K562 (cell line): ENCODE measurements at regions not wholly inside any gene's neighbourhood (a gene's known extent, or its start where the extent isn't known, plus 50 kb on each side); places are given as distances from the start of the nearest gene placed in this dataset.

Source experiments
- ATAC-seq: fragments of 200-7000 bp; cut with Tn5 transposase; 3 replicates; pipeline ENCODE4 v1.9.1; 2020; ENCODE audit warnings: moderate library complexity
- BruUV-seq: library from RNA; stranded (reverse); fragments of 400-500 nt; replicated peaks from 2 replicates; lab custom pipeline; 2021; lab: Mats Ljungman, UMichigan
- CTCF ChIA-PET: fragments of 300-600 bp; formaldehyde crosslinking; extraction: SDS; loops from one replicate; lab custom pipeline; 2021; ENCODE audit warnings: low intra/inter-chr PET ratio; lab: Yijun Ruan, JAX
- POLR2A ChIA-PET: fragments of 300-600, 350-650 bp; sonication (Branson Sonifier 250); formaldehyde crosslinking; extraction: SDS; loops from one replicate; lab custom pipeline; 2021; ENCODE audit warnings: antibody characterized with exemption, inconsistent platforms; lab: Yijun Ruan, JAX
- DNase-seq, 4 experiments: peaks; one replicate each; pipeline versions ENCODE4 v3.0.0 to v3.0.0-alpha.2; 2011 to 2018; ENCODE audit warnings: low spot score in 3 of 4, mixed read lengths in 3 of 4; ENCODE audit errors: extremely low read depth in 1 of 4
- FAIRE-seq: peaks from 2 replicates; lab custom pipeline; 2011; peaks lifted over from hg19 to GRCh38; lab: Jason Lieb, UNC
- H2AFZ ChIP-seq: 2 replicates; pipeline ENCODE4 v1.6.0; 2011; ENCODE audit warnings: low read depth, low read length, control low read depth, inconsistent platforms
- H3K27ac ChIP-seq: fragments of 200-600 bp; 3 replicates; pipeline ENCODE4 v1.8.0; 2011; ENCODE audit warnings: low read depth, mild to moderate bottlenecking, control low read depth, inconsistent platforms, low read length, moderate library complexity, mixed read lengths; ENCODE audit errors: extremely low read depth
- H3K27me3 ChIP-seq, 2 experiments: fragments of 300-600 bp in 1 of 2; 2 replicates in 1 of 2; 3 replicates in 1 of 2; pipeline versions ENCODE4 v1.6.0 to v1.8.0; 2011; ENCODE audit warnings: inconsistent platforms in 2 of 2, low read length in 2 of 2, mild to moderate bottlenecking in 1 of 2, mixed read lengths in 1 of 2, moderate library complexity in 1 of 2; ENCODE audit not compliant: control insufficient read depth in 2 of 2, insufficient read depth in 2 of 2
- H3K36me3 ChIP-seq: fragments of 300-600 bp; 3 replicates; pipeline ENCODE4 v1.8.0; 2011; ENCODE audit warnings: mild to moderate bottlenecking, low read length, inconsistent platforms; ENCODE audit not compliant: control insufficient read depth, insufficient read depth
- H3K4me1 ChIP-seq, 2 experiments: fragments of 200-600 bp in 1 of 2; replicated peaks in 1 of 2; 2 replicates in 1 of 2; 3 replicates in 1 of 2; pipeline versions ENCODE4 v1.5.1 to v1.8.0; 2011; ENCODE audit warnings: inconsistent platforms in 2 of 2, low read length in 2 of 2, mild to moderate bottlenecking in 1 of 2, mixed read lengths in 1 of 2, moderate library complexity in 1 of 2; ENCODE audit not compliant: control insufficient read depth in 2 of 2, insufficient read depth in 2 of 2
- H3K4me2 ChIP-seq: 2 replicates; pipeline ENCODE4 v1.6.1; 2011; ENCODE audit warnings: low read length, control low read depth, inconsistent platforms, mixed read lengths; ENCODE audit not compliant: insufficient read depth
- H3K4me3 ChIP-seq: fragments of 200-600 bp; sonication (generic), shearing (Covaris generic); 2 replicates; pipeline ENCODE4 v1.5.1; 2016; ENCODE audit warnings: control low read depth, inconsistent platforms
- H3K79me2 ChIP-seq: fragments of 200-600 bp; 3 replicates; pipeline ENCODE4 v1.8.0; 2011; ENCODE audit warnings: low read length, inconsistent platforms; ENCODE audit not compliant: control insufficient read depth, insufficient read depth
- H3K9ac ChIP-seq, 2 experiments: 2 replicates each; pipeline versions ENCODE4 v1.6.0 to v1.6.1; 2011; ENCODE audit warnings: low read depth in 2 of 2, low read length in 2 of 2, control low read depth in 1 of 2, inconsistent platforms in 1 of 2, mild to moderate bottlenecking in 1 of 2, mixed read lengths in 1 of 2; ENCODE audit not compliant: insufficient read depth in 1 of 2
- H3K9me1 ChIP-seq: one replicate; pipeline ENCODE4 v1.6.0; 2011; ENCODE audit warnings: inconsistent platforms, mild to moderate bottlenecking, low read length, moderate library complexity; ENCODE audit not compliant: control insufficient read depth, insufficient read depth
- H3K9me3 ChIP-seq: replicated peaks from 2 replicates; pipeline ENCODE4 v1.5.1; 2011; ENCODE audit warnings: low read depth, low read length, inconsistent platforms; ENCODE audit not compliant: control insufficient read depth, insufficient read depth
- H4K20me1 ChIP-seq: replicated peaks from 2 replicates; pipeline ENCODE4 v1.6.1; 2011; ENCODE audit warnings: low read length, inconsistent platforms, mixed read lengths; ENCODE audit not compliant: control insufficient read depth, insufficient read depth
- CREBBP ChIP-seq: IDR thresholded peaks from one replicate; pipeline ENCODE4 v1.6.1; 2012; ENCODE audit warnings: low read depth, mild to moderate bottlenecking, control low read depth, inconsistent platforms, low read length
- HDAC8 ChIP-seq: fragments of 450-650 bp; IDR thresholded peaks from 2 replicates; pipeline ENCODE4 v1.6.1; 2016; ENCODE audit warnings: mild to moderate bottlenecking, missing genetic modification characterization, moderate library complexity, missing compliant biosample characterization
- MTA3 ChIP-seq: fragments of 450-650 bp; formaldehyde crosslinking; IDR thresholded peaks from 2 replicates; pipeline ENCODE4 v1.6.1; 2017; ENCODE audit warnings: mild to moderate bottlenecking, borderline replicate concordance
- PRPF4 ChIP-seq: fragments of 200-400 bp; formaldehyde crosslinking; IDR thresholded peaks from one replicate; pipeline ENCODE4 v1.6.1; 2017; ENCODE audit warnings: low read length, low read depth, mild to moderate bottlenecking; ENCODE audit not compliant: insufficient read depth, poor library complexity, severe bottlenecking
- RBM22 ChIP-seq: fragments of 200-400 bp; formaldehyde crosslinking; IDR thresholded peaks from 2 replicates; pipeline ENCODE4 v1.6.1; 2018; ENCODE audit warnings: low read length, low read depth; ENCODE audit not compliant: poor library complexity, severe bottlenecking
- SETDB1 ChIP-seq: IDR thresholded peaks from one replicate; pipeline ENCODE4 v1.6.1; 2012; ENCODE audit warnings: low read length, control low read depth, inconsistent platforms
- SRF ChIP-seq, 2 experiments: fragments of 250-450, 450-650 bp in 1 of 2; sonication (Bioruptor Pico) in 1 of 2; sonication (generic) in 1 of 2; formaldehyde crosslinking; IDR thresholded peaks; 2 replicates each; pipeline versions ENCODE4 v1.5.0 to v1.5.1; 2020 to 2022; ENCODE audit warnings: mild to moderate bottlenecking in 1 of 2, missing genetic modification reagents in 1 of 2
- ZBTB26 ChIP-seq: fragments of 450-650 bp; formaldehyde crosslinking; IDR thresholded peaks from 2 replicates; pipeline ENCODE4 v1.4.0; 2022; ENCODE audit warnings: missing genetic modification characterization
- ZNF41 ChIP-seq: fragments of 250-450 bp; sonication (Bioruptor Pico); conservative IDR thresholded peaks from 2 replicates; pipeline ENCODE4 v1.4.0; 2020; ENCODE audit warnings: mild to moderate bottlenecking
- WGBS: fragments of 100-300 bp; shearing (Covaris generic); methylation state at CpG from one replicate; pipeline ENCODE4 v1.1.6; 2016; ENCODE audit warnings: low coverage, mixed read lengths; ENCODE audit not compliant: insufficient coverage; ENCODE audit errors: missing lambda C conversion rate; 5-methylcytosine and 5-hydroxymethylcytosine counted together
- in situ Hi-C: fragments of 300-500 bp; cut with MboI; formaldehyde crosslinking; loops from 4 replicates; pipeline ENCODE4 v1.15.0; 2018; ENCODE audit warnings: inconsistent platforms, mixed read lengths
- intact Hi-C: fragments of 100-400 bp; cut with micrococcal nuclease; formaldehyde crosslinking; loops from 2 replicates; pipeline ENCODE4 v1.14.2; 2022
- TF ChIP-seq, protein P1 (sequence below), 2 experiments: fragments of 200-800 bp in 1 of 2; sonication (Bioruptor generic) in 1 of 2; sonication (generic) in 1 of 2; formaldehyde crosslinking in 1 of 2; IDR thresholded peaks in 1 of 2; conservative IDR thresholded peaks in 1 of 2; 2 replicates each; pipeline versions ENCODE4 v1.5.0 to v1.6.1; 2016 to 2020; ENCODE audit warnings: missing compliant biosample characterization in 1 of 2, missing genetic modification characterization in 1 of 2, missing genetic modification reagents in 1 of 2

DNA sequence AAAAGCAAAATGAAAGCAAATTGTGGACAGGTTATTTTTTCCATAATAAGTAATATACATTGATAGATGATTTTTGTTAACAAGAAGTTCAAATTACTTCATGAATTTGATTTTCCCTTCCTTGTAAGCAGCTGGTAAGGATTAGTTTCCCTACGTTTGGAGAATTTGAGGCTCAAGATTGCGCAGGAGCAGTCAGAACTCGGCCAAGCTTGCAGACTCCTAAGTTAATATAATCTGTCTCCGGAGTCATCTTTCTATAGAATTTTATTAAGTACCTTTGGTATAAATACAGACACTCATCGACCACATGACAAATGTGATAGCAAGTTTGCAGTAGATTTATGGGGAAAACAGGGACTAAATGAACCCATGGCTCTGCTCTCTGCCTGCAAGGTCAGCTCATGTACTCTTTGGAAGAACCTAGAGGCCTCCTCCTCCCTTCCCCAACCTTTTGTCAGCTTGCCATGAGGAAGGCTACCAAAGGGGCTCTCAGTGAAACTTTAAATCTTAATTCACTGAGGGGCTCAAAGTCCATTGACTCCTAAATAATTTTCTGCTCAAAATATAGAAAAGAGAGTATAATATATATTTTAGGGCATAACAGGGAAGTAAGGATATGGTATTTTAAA lies 89.2 kb upstream of the CTTNBP2 start:
- Histone ChIP-seq H3K79me2 (no peaks in the 10 kb centered on the region), H3K27ac (no peak overlapping the region), H3K9me3 (no peaks in the 10 kb centered on the region), H3K9me1 (no peaks in the 10 kb centered on the region), H3K9ac (no peak overlapping the region), H4K20me1 (no peaks in the 10 kb centered on the region), H2AFZ (no peak overlapping the region), H3K4me2 (no peak overlapping the region), H3K4me3 (no peak overlapping the region), H3K36me3 (no peaks in the 10 kb centered on the region), H3K4me1 (no peaks in the 10 kb centered on the region), H3K27me3 (no peaks in the 10 kb centered on the region)
- ChIA-PET POLR2A (interaction anchor here (0.8 kb wide), 1 partner anchor 1732 kb away, joined by 3 read pairs; no protein-coding TSS in a partner anchor), CTCF (interaction anchor here (0.6 kb wide), 1 partner anchor 212 kb away, joined by 3 read pairs; no protein-coding TSS in a partner anchor)
- WGBS = under 1% methylated on average over 5 of the region's 5 CpGs
- BruUV-seq = no TSS peak
- DNase-seq = no peak
- in situ Hi-C loops = no loop called here
- ATAC-seq = no peak
- no peak for FAIRE-seq
- intact Hi-C loops = no loop called here
- TF ChIP-seq ZNF41 (CRISPR knock-in tag) (no peak), CREBBP (no peak), HDAC8 (tag) (no peak), SRF (CRISPR knock-in tag; IDR thresholded peaks at IDR 0.05) (no peak), SETDB1 (no peak), PRPF4 (no peak), MTA3 (no peak), RBM22 (no peak), ZBTB26 (CRISPR knock-in tag) (no peak)
- TF ChIP-seq, protein P1, sequence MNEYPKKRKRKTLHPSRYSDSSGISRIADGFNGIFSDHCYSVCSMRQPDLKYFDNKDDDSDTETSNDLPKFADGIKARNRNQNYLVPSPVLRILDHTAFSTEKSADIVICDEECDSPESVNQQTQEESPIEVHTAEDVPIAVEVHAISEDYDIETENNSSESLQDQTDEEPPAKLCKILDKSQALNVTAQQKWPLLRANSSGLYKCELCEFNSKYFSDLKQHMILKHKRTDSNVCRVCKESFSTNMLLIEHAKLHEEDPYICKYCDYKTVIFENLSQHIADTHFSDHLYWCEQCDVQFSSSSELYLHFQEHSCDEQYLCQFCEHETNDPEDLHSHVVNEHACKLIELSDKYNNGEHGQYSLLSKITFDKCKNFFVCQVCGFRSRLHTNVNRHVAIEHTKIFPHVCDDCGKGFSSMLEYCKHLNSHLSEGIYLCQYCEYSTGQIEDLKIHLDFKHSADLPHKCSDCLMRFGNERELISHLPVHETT (CRISPR knock-in tag; conservative IDR thresholded peaks at IDR 0.05 in 1 of 2, IDR thresholded peaks at IDR 0.05 in 1 of 2) = no peak
